Osteocyte (in vitro differentiated cells): ENCODE measurements at regions not wholly inside any gene's neighbourhood (a gene's known extent, or its start where the extent isn't known, plus 50 kb on each side); places are given as distances from the start of the nearest gene placed in this dataset.
"Not testable (repeated sequence)": the region's sequence is repeated elsewhere in the genome, so short reads cannot be mapped to it uniquely, and the experiment has no call there.

Experiments used
- DNase-seq: peaks from one replicate; pipeline ENCODE4 v3.0.0; 2021; ENCODE audit warnings: mixed read lengths; ENCODE audit not compliant: unreplicated experiment; ENCODE audit errors: extremely low spot score
- H3K27ac Mint-ChIP-seq: one replicate; pipeline ENCODE4 v1.8.0; 2021; ENCODE audit warnings: mild to moderate bottlenecking, mixed read lengths; ENCODE audit not compliant: unreplicated experiment
- H3K27me3 Mint-ChIP-seq: one replicate; pipeline ENCODE4 v1.8.0; 2021; ENCODE audit warnings: mixed read lengths; ENCODE audit not compliant: unreplicated experiment
- H3K36me3 Mint-ChIP-seq: one replicate; pipeline ENCODE4 v1.8.0; 2021; ENCODE audit warnings: mixed read lengths; ENCODE audit not compliant: unreplicated experiment
- H3K4me1 Mint-ChIP-seq: one replicate; pipeline ENCODE4 v1.8.0; 2021; ENCODE audit warnings: mixed read lengths; ENCODE audit not compliant: unreplicated experiment
- H3K4me3 Mint-ChIP-seq: one replicate; pipeline ENCODE4 v1.8.0; 2021; ENCODE audit warnings: mild to moderate bottlenecking, moderate library complexity, mixed read lengths; ENCODE audit not compliant: unreplicated experiment
- H3K9me3 Mint-ChIP-seq: one replicate; pipeline ENCODE4 v1.8.0; 2021; ENCODE audit warnings: mixed read lengths; ENCODE audit not compliant: unreplicated experiment
- CTCF ChIP-seq: fragments of 200-600 bp; sonication (generic); IDR thresholded peaks from 2 replicates; pipeline ENCODE4 v1.5.0; 2021; ENCODE audit warnings: antibody characterized with exemption, mild to moderate bottlenecking, moderate library complexity

- Mint-ChIP-seq H3K4me1 (no peaks in the 10 kb centered on the region), H3K27ac (no peak overlapping the region), H3K36me3 (no peaks in the 10 kb centered on the region), H3K9me3 (no peaks in the 10 kb centered on the region), H3K27me3 (no peaks in the 10 kb centered on the region), H3K4me3 (no peak overlapping the region)
- no peak for TF ChIP-seq CTCF
- no peak for DNase-seq
Measured at GRCh38 chr13:104937881-104938280, 1597.6 kb downstream of the EFNB2 start.

GRCh38 chr13:104936304-104936703 lies 1599.2 kb downstream of the EFNB2 start:
- H3K27ac Mint-ChIP-seq = no peak overlapping the region
- no peak for TF ChIP-seq CTCF
- no peaks in the 10 kb centered on the region for H3K27me3 Mint-ChIP-seq
- no peaks in the 10 kb centered on the region for H3K36me3 Mint-ChIP-seq
- DNase-seq = no peak
- H3K4me3 Mint-ChIP-seq = no peak overlapping the region
- H3K9me3 Mint-ChIP-seq = no peaks in the 10 kb centered on the region
- H3K4me1 Mint-ChIP-seq = no peaks in the 10 kb centered on the region

GRCh38 chr13:104920513-104920912 lies 1614.9 kb downstream of the EFNB2 start:
- DNase-seq, H3K27me3 Mint-ChIP-seq, H3K4me3 Mint-ChIP-seq, H3K27ac Mint-ChIP-seq, H3K4me1 Mint-ChIP-seq, H3K36me3 Mint-ChIP-seq: not testable (repeated sequence)
- peaks cover 23% of the 10 kb centered on the region for H3K9me3 Mint-ChIP-seq

GRCh38 chr13:104920091-104920490 lies 1615.4 kb downstream of the EFNB2 start:
- peaks cover 23% of the 10 kb centered on the region for H3K9me3 Mint-ChIP-seq
- no peak overlapping the region for H3K27ac Mint-ChIP-seq
- H3K27me3 Mint-ChIP-seq = no peaks in the 10 kb centered on the region
- H3K4me1 Mint-ChIP-seq = no peaks in the 10 kb centered on the region
- H3K4me3 Mint-ChIP-seq = no peak overlapping the region
- TF ChIP-seq CTCF = no peak
- peaks cover 2% of the 10 kb centered on the region for H3K36me3 Mint-ChIP-seq
- DNase-seq = no peak

GRCh38 chr13:104900191-104900817 lies 1635.2 kb downstream of the EFNB2 start:
- Mint-ChIP-seq H3K9me3 (peaks cover 3% of the 10 kb centered on the region), H3K27ac (no peak overlapping the region), H3K4me3 (no peak overlapping the region), H3K4me1 (peaks cover 8% of the 10 kb centered on the region), H3K27me3 (no peaks in the 10 kb centered on the region), H3K36me3 (no peaks in the 10 kb centered on the region)
- DNase-seq = no peak
- no peak for TF ChIP-seq CTCF

GRCh38 chr13:104898484-104898883 lies 1637.0 kb downstream of the EFNB2 start:
- DNase-seq = no peak
- no peak for TF ChIP-seq CTCF
- peaks cover 12% of the 10 kb centered on the region for H3K4me1 Mint-ChIP-seq
- no peak overlapping the region for H3K27ac Mint-ChIP-seq
- H3K9me3 Mint-ChIP-seq = peaks cover 3% of the 10 kb centered on the region
- no peaks in the 10 kb centered on the region for H3K27me3 Mint-ChIP-seq
- H3K4me3 Mint-ChIP-seq = no peak overlapping the region
- H3K36me3 Mint-ChIP-seq = no peaks in the 10 kb centered on the region
